HG03571 (cell line): ENCODE measurements at regions not wholly inside any gene's neighbourhood (a gene's known extent, or its start where the extent isn't known, plus 50 kb on each side); places are given as distances from the start of the nearest gene placed in this dataset.
"Not testable (repeated sequence)": the region's sequence is repeated elsewhere in the genome, so short reads cannot be mapped to it uniquely, and the experiment has no call there.

ENCODE experiments used
- ATAC-seq: cut with Tn5 transposase; IDR thresholded peaks from one replicate; pipeline ENCODE4 v1.9.1; 2021; ENCODE audit not compliant: unreplicated experiment

GRCh38 chr15:96170616-96170978, 159.9 kb upstream of the NR2F2 start:
- ATAC-seq: not testable (repeated sequence)

GRCh38 chr15:96170979-96171739, 159.3 kb upstream of the NR2F2 start:
- ATAC-seq: no peak

DNA sequence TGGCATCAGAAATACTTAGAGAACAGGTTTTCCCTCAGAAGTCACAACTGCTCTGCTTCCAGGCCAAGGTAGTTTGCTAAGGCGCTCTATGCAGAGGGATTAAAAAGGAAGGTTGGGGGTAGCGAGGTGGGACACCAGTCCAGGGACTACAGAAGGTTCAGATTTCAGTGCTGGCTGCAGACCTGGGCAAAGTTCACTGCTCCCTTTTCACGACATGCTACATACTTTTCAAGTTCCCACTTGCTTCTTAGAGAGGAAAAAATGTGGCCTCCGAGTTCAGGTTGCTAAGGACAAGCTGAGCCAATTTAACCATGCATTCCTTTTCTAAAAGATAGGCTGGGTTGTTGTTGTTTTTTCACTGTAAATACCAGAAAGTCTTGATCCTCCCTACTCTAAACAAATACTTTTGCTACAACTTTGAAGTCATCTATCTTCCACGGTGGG, 158.6 kb upstream of the NR2F2 start:
- no peak for ATAC-seq

DNA sequence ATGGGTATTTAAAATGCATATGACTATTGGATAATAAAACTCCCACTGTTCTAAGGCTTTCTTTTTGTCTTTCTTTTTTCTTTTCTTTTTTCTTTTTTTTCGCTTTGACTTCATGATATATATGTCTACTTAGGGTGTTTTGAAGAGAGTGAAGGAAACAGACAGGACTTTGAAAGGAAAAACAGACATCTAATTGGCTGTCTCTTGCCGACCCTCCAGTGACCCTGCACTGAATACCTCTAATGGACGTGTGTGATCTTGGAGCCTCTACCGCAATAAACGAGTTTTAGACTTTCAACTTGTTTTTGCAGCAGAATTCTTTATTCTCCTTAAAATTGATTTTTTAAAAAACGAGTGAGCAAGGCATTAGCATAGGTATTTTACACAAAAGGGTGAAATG, 158.1 kb upstream of the NR2F2 start:
- no peak for ATAC-seq

DNA sequence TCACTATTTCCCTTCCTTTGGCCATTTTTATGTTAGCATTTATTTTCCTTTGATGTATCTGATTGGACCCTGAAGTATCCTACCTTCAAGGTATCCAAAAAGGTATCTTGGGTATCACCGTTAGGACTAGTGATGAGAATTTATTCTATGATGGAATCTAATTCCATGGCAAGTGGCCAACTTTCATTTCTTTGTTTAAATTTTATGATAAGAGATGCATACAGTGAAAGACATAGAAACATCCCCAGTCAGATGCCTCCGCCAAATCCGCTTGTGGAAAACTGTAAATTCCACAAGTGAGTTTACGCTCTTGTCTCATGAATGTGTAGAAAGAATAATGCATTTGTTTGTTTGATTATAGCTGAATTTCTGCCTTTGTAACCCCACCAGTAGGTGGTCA, 153.7 kb upstream of the NR2F2 start:
- no peak for ATAC-seq

GRCh38 chr15:96177279-96177678, 153.2 kb upstream of the NR2F2 start:
- no peak for ATAC-seq

GRCh38 chr15:96180087-96180748, 150.3 kb upstream of the NR2F2 start:
- ATAC-seq: no peak

- ATAC-seq: no peak
Measured at GRCh38 chr15:96181217-96181616, 149.3 kb upstream of the NR2F2 start.

DNA sequence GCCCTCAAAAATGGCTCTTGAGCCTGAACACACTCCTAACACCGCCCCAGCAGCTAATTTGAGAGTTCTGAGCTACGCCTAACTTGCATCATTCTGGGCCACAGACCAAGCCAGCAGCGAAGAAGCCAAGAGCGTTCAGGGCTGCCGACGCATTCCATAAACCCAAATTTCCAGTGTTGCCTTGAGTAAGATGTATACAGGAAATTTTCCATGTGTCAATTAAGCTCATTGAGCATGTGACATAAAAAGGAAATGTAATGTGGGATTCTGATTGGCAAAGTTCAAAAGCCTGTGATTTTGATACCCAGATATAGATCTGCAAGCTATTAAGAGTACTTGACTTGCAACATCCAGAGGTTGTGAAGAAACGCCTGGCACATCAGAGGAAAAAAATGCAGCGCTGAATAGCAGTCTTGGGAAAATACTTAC, 148.6 kb upstream of the NR2F2 start:
- ATAC-seq: no peak

- no peak for ATAC-seq
Measured at GRCh38 chr15:96182736-96183513, 147.6 kb upstream of the NR2F2 start.

DNA sequence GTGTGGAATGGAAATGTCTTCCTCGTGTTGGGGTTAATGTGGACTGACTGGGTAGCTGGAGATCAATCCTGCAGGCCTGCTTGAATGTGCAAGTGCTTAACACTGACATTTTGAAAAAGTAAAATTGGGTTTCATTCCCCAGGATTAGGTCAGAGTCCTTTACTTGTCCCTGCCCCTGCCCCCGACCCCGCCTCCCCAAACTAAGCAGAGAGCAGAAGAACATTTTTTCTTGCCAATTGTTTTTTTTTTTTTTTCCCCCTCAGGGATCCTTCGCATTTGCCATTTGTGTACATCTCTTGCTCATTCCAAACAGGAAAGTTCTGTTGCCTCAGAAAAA, 147.0 kb upstream of the NR2F2 start:
- ATAC-seq: no peak

DNA sequence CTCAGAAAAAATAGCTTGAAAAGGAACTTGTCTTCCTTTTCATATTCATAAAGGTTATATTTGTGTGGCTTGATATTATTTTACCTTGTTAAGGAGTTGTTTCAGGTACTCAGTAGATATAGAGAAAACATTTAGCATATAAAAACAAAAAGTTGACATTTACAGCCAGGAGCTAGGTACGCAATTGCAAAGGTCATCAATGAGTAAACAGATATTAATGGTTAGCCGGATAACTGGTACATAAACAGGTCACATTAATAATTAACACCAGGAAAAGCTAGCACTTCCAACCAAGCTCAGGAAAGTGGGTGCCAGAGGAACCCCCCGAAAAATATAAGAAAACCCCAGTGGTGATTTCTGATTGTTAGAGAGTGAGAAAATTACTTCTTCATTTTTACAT, 146.6 kb upstream of the NR2F2 start:
- ATAC-seq: no peak

GRCh38 chr15:96184297-96184696, 146.2 kb upstream of the NR2F2 start:
- no peak for ATAC-seq

DNA sequence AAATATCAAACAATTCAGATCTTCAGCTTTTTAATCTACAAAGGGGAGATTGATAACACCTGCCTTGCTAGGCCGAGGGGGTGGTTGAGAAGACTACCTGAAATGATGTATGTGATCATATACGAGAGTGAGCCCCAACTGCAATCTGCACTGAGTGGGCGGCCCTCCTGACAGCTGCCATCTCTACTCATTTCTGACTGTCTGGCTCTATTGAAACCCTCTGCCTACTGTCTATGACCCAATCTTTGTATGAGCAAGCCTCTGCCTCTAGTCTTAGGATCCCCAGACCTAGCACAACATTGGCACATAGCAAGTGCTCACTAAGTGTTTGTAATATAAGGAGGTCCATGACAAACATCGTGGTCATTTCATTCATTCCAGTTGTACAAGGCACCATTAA, 144.4 kb upstream of the NR2F2 start:
- no peak for ATAC-seq

GRCh38 chr15:96187341-96188305, 142.9 kb upstream of the NR2F2 start:
- ATAC-seq: no peak

DNA sequence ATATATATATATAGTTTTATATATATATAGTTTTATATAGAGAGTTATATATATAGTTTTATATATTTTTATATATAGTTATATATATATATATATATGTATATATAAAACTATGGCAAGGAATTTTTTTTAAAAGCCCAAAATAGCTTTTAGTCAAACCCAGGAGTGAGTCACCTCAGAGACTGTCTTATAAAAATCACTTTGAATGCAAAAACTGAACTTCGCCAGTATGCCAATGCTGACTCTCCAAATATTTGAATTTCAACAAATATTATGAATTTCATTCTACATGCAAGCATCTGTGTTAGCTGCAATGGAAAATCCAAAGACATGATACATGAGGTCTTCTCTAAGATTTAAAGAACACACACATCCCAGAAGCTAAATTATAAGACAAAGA, 132.8 kb upstream of the NR2F2 start:
- ATAC-seq: no peak

DNA sequence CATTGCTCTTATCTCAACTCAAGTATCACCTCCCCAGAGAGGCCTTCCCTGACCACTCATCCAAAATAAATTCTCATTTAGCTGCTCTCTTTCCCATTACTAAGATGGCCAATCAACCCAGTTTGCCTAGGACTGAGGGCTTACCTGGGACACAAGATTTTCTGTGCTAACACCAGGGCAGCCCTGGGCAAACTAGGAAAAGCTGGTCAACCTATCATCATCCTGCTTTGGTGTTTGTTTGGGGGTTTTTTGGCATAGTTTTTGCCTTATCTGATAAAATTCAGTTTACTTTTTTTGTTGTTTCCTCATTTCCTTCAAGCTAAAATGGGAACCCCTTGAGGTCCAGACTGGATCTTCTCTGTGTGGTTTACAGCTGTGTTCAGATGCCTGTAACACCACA, 131.4 kb upstream of the NR2F2 start:
- no peak for ATAC-seq

- ATAC-seq: no peak
Measured at GRCh38 chr15:96200357-96200967, 130.0 kb upstream of the NR2F2 start.

DNA sequence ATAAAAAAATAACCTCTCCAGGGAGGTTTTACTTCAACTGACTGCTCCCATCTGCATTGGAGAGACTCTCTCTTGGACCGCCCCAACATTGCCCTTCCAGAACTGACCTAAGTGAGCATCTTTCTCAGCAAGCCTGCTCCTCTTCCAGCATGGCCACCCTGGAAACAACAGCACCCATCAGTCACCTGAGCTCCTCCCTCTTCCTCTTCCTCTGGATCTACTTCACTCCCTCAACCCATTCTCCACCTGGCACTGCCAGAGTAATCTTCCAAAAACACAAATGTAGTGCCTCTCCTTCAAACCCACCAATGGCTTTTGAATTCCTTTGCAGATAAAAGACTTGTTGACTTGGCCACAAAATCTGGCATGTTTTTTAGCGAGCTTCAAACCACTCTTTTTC, 128.8 kb upstream of the NR2F2 start:
- ATAC-seq: no peak

- not testable (repeated sequence) for ATAC-seq
Measured at GRCh38 chr15:96205588-96205987, 124.9 kb upstream of the NR2F2 start.
